A549 (cell line): ENCODE measurements at regions not wholly inside any gene's neighbourhood (a gene's known extent, or its start where the extent isn't known, plus 50 kb on each side); places are given as distances from the start of the nearest gene placed in this dataset.

ENCODE experiments used
- ATAC-seq, 2 experiments: fragments of 200-7000 bp in 1 of 2; fragments of >200 bp in 1 of 2; cut with Nextera tagmentation in 1 of 2; cut with Tn5 transposase in 1 of 2; 3 replicates each; pipeline versions ENCODE4 v1.8.0 to v1.9.1; 2018 to 2020; ENCODE audit warnings: mild to moderate bottlenecking in 1 of 2, moderate library complexity in 1 of 2
- CTCF ChIA-PET: fragments of 300-600 bp; sonication (Branson Sonifier 250); formaldehyde crosslinking; extraction: SDS; loops from one replicate; lab custom pipeline; 2021; ENCODE audit warnings: antibody characterized with exemption, inconsistent platforms; lab: Yijun Ruan, JAX
- POLR2A ChIA-PET: fragments of 350-600 bp; formaldehyde crosslinking; extraction: SDS; loops from one replicate; lab custom pipeline; 2021; ENCODE audit warnings: antibody characterized with exemption, inconsistent platforms; lab: Yijun Ruan, JAX
- DNase-seq, 2 experiments: peaks; one replicate each; pipeline versions ENCODE4 v3.0.0 to v3.0.0-alpha.2; 2011 to 2016; ENCODE audit warnings: low read depth in 1 of 2, low spot score in 1 of 2
- FAIRE-seq: peaks from 2 replicates; lab custom pipeline; 2011; peaks lifted over from hg19 to GRCh38; lab: Jason Lieb, UNC
- H3K27ac ChIP-seq, 2 experiments: fragments of >200 bp; sonication (Bioruptor Twin); formaldehyde crosslinking; 3 replicates each; pipeline ENCODE4 v1.5.1; 2016 to 2017
- H3K4me1 ChIP-seq: fragments of >200 bp; sonication (Bioruptor Twin); formaldehyde crosslinking; 3 replicates; pipeline ENCODE4 v1.6.1; 2016
- H3K4me2 ChIP-seq: fragments of >200 bp; sonication (Bioruptor Twin); formaldehyde crosslinking; 3 replicates; pipeline ENCODE4 v1.6.1; 2016
- H3K4me3 ChIP-seq: fragments of >200 bp; sonication (Bioruptor Twin); formaldehyde crosslinking; 3 replicates; pipeline ENCODE4 v1.5.1; 2016
- H3K9me3 ChIP-seq: fragments of >200 bp; sonication (Bioruptor Twin); formaldehyde crosslinking; 3 replicates; pipeline ENCODE4 v1.6.1; 2016
- ATOH8 ChIP-seq: fragments of 250-450 bp; sonication (Bioruptor Pico); IDR thresholded peaks from 2 replicates; pipeline ENCODE4 v1.5.0; 2020; ENCODE audit warnings: low read depth, mild to moderate bottlenecking, moderate library complexity
- BCL3 ChIP-seq: fragments of >200 bp; sonication (Bioruptor Twin); formaldehyde crosslinking; IDR thresholded peaks from 3 replicates; pipeline ENCODE4 v1.6.1; 2016
- CEBPB ChIP-seq, 2 experiments: fragments of >200 bp in 1 of 2; sonication (Bioruptor Twin) in 1 of 2; formaldehyde crosslinking in 1 of 2; IDR thresholded peaks; 2 replicates each; pipeline ENCODE4 v1.6.1; 2012 to 2016
- CHD4 ChIP-seq: fragments of 200-600 bp; sonication (generic); IDR thresholded peaks from 2 replicates; pipeline ENCODE4 v1.6.1; 2016; ENCODE audit warnings: antibody characterized with exemption, mild to moderate bottlenecking, borderline replicate concordance
- E2F6 ChIP-seq: IDR thresholded peaks from 2 replicates; pipeline ENCODE4 v1.6.1; 2012; ENCODE audit warnings: low read depth, borderline replicate concordance
- EHMT2 ChIP-seq: fragments of 200-600 bp; sonication (generic); IDR thresholded peaks from 2 replicates; pipeline ENCODE4 v1.6.1; 2016; ENCODE audit warnings: antibody characterized with exemption, low read depth, mild to moderate bottlenecking, moderate library complexity
- ELK1 ChIP-seq: fragments of 150-350 bp; IDR thresholded peaks from 2 replicates; pipeline ENCODE4 v1.6.1; 2014; ENCODE audit warnings: low read depth, mild to moderate bottlenecking, low read length
- ESRRA ChIP-seq: fragments of 150-350 bp; IDR thresholded peaks from 2 replicates; pipeline ENCODE4 v1.6.1; 2014; ENCODE audit warnings: mild to moderate bottlenecking, low read length, borderline replicate concordance
- FOSB ChIP-seq: fragments of 250-450 bp; sonication (Bioruptor Pico); IDR thresholded peaks from 2 replicates; pipeline ENCODE4 v1.5.0; 2020; ENCODE audit warnings: mild to moderate bottlenecking, moderate library complexity
- HDAC2 ChIP-seq: fragments of 200-600 bp; sonication (generic); IDR thresholded peaks from 2 replicates; pipeline ENCODE4 v1.6.1; 2016
- HES2 ChIP-seq: fragments of >200 bp; sonication (Bioruptor Twin); formaldehyde crosslinking; IDR thresholded peaks from 2 replicates; pipeline ENCODE4 v1.6.1; 2016
- HEYL ChIP-seq: fragments of 250-450 bp; sonication (Bioruptor Pico); IDR thresholded peaks from 2 replicates; pipeline ENCODE4 v1.8.0; 2021; ENCODE audit warnings: mild to moderate bottlenecking, moderate library complexity
- HOXB5 ChIP-seq: fragments of 250-450 bp; sonication (Bioruptor Pico); IDR thresholded peaks from 2 replicates; pipeline ENCODE4 v1.5.0; 2020; ENCODE audit warnings: mild to moderate bottlenecking, moderate library complexity
- KDM5A ChIP-seq: fragments of 200-600 bp; sonication (generic); IDR thresholded peaks from 2 replicates; pipeline ENCODE4 v1.6.1; 2016; ENCODE audit warnings: antibody characterized with exemption, mild to moderate bottlenecking
- MAFK ChIP-seq: fragments of 450-650 bp; IDR thresholded peaks from 2 replicates; pipeline ENCODE4 v1.6.1; 2014; ENCODE audit not compliant: partially characterized antibody
- MAX ChIP-seq: IDR thresholded peaks from 2 replicates; pipeline ENCODE4 v1.6.1; 2012
- MYC ChIP-seq: IDR thresholded peaks from 2 replicates; pipeline ENCODE4 v1.6.1; 2012; ENCODE audit warnings: mild to moderate bottlenecking, inconsistent platforms, low read length, improper control_type of control experiment, borderline replicate concordance
- NFE2L2 ChIP-seq: fragments of 150-350 bp; conservative IDR thresholded peaks from 2 replicates; pipeline ENCODE4 v1.6.1; 2014; ENCODE audit warnings: low read length
- NPAS2 ChIP-seq: fragments of 250-450 bp; sonication (Bioruptor Pico); IDR thresholded peaks from 2 replicates; pipeline ENCODE4 v1.8.0; 2022; ENCODE audit warnings: mild to moderate bottlenecking, moderate library complexity, borderline replicate concordance
- RAD21 ChIP-seq, 2 experiments: fragments of >200 bp in 1 of 2; sonication (Bioruptor Twin) in 1 of 2; formaldehyde crosslinking in 1 of 2; IDR thresholded peaks in 1 of 2; conservative IDR thresholded peaks in 1 of 2; 2 replicates in 1 of 2; 3 replicates in 1 of 2; pipeline ENCODE4 v1.6.1; 2012 to 2018; ENCODE audit warnings: inconsistent platforms in 1 of 2
- RARB ChIP-seq: fragments of 250-450 bp; sonication (Bioruptor Pico); IDR thresholded peaks from 2 replicates; pipeline ENCODE4 v1.8.0; 2021; ENCODE audit warnings: mild to moderate bottlenecking, moderate library complexity
- RFX5 ChIP-seq: fragments of 450-650 bp; IDR thresholded peaks from 2 replicates; pipeline ENCODE4 v1.7.1; 2014; ENCODE audit warnings: antibody characterized with exemption, mild to moderate bottlenecking, moderate library complexity
- RNF2 ChIP-seq: fragments of 200-600 bp; sonication (generic); IDR thresholded peaks from 2 replicates; pipeline ENCODE4 v1.6.1; 2016; ENCODE audit warnings: low read depth, mild to moderate bottlenecking, antibody characterized with exemption, moderate library complexity, borderline replicate concordance
- SMC3 ChIP-seq: fragments of >200 bp; sonication (Bioruptor Twin); formaldehyde crosslinking; IDR thresholded peaks from 3 replicates; pipeline ENCODE4 v1.6.1; 2018; ENCODE audit warnings: inconsistent platforms
- TFCP2L1 ChIP-seq: fragments of 250-450 bp; sonication (Bioruptor Pico); IDR thresholded peaks from 2 replicates; pipeline ENCODE4 v1.5.0; 2021; ENCODE audit warnings: mild to moderate bottlenecking
- TP53 ChIP-seq: fragments of 250-450 bp; sonication (Bioruptor Pico); IDR thresholded peaks from 2 replicates; pipeline ENCODE4 v1.5.0; 2021; ENCODE audit warnings: mild to moderate bottlenecking, moderate library complexity
- ZFP36 ChIP-seq: fragments of 450-650 bp; IDR thresholded peaks from 2 replicates; pipeline ENCODE4 v1.6.1; 2014; ENCODE audit warnings: borderline replicate concordance; ENCODE audit not compliant: partially characterized antibody
- WGBS: methylation state at CpG from one replicate; pipeline ENCODE4 v1.1.6; 2017; ENCODE audit errors: missing lambda C conversion rate; 5-methylcytosine and 5-hydroxymethylcytosine counted together

- WGBS, result 82% methylated on average over 3 of the region's 3 CpGs
- TF ChIP-seq MAFK, result no peak
- TF ChIP-seq FOSB (CRISPR knock-in tag), result no peak
- no peak for TF ChIP-seq E2F6
- no peak for TF ChIP-seq BCL3
- TF ChIP-seq ESRRA, result no peak
- no peak for TF ChIP-seq RNF2
- TF ChIP-seq HOXB5 (CRISPR knock-in tag), result no peak
- TF ChIP-seq NPAS2 (CRISPR knock-in tag), result no peak
- no peak for TF ChIP-seq MYC
- no peak for TF ChIP-seq CEBPB (IDR thresholded peaks at IDR 0.05)
- no peak for TF ChIP-seq MAX
- TF ChIP-seq NFE2L2, result no peak
- no peak for TF ChIP-seq ATOH8 (CRISPR knock-in tag)
Observed at GRCh38 chr14:37678916-37679315, 83.5 kb downstream of the TTC6 start.

GRCh38 chr14:37681486-37681885 is 86.1 kb downstream of the TTC6 start:
- no peak for FAIRE-seq
- Histone ChIP-seq H3K27ac (no peak overlapping the region), H3K9me3 (no peaks in the 10 kb centered on the region)
- POLR2A ChIA-PET, result no interaction called here
- CTCF ChIA-PET, result no interaction called here
- DNase-seq, result no peak
- TF ChIP-seq ZFP36 (no peak), KDM5A (no peak), EHMT2 (no peak), MAFK (no peak), RARB (CRISPR knock-in tag) (no peak), RFX5 (no peak), HES2 (no peak), HEYL (no peak), BCL3 (no peak), MYC (no peak), SMC3 (no peak), CHD4 (no peak), RAD21 (conservative IDR thresholded peaks at IDR 0.05 in 1 of 2, IDR thresholded peaks at IDR 0.05 in 1 of 2) (no peak), ELK1 (no peak), HDAC2 (no peak), TP53 (CRISPR knock-in tag) (no peak), TFCP2L1 (no peak), ATOH8 (CRISPR knock-in tag) (no peak)
- TF ChIP-seq, all 56 proteins: peak for 0
- Histone ChIP-seq H3K4me3 (no peak overlapping the region), H3K4me1 (no peaks in the 10 kb centered on the region), H3K4me2 (no peak overlapping the region)
- 96% methylated on average over 3 of the region's 3 CpGs for WGBS
- ATAC-seq, result no peak

More at GRCh38 chr14:37678916-37679315, 83.5 kb downstream of the TTC6 start:
- ChIA-PET CTCF (interaction anchor here (0.8 kb wide), 1 partner anchor 85 kb away, joined by 3 read pairs; no protein-coding TSS in a partner anchor), POLR2A (no interaction called here)
- Histone ChIP-seq H3K4me3 (no peak overlapping the region), H3K4me1 (no peaks in the 10 kb centered on the region), H3K4me2 (no peak overlapping the region), H3K9me3 (no peaks in the 10 kb centered on the region), H3K27ac (no peak overlapping the region)
- FAIRE-seq, result no peak
- ATAC-seq, result no peak
- no peak for DNase-seq
